H1 (cell line): ENCODE measurements at regions not wholly inside any gene's neighbourhood (a gene's known extent, or its start where the extent isn't known, plus 50 kb on each side); places are given as distances from the start of the nearest gene placed in this dataset.

Experiments used
- CTCF ChIA-PET: fragments of 300-600 bp; sonication (Branson Sonifier 250); formaldehyde crosslinking; loops from one replicate; lab custom pipeline; 2021; ENCODE audit not compliant: partially characterized antibody; lab: Charles Lee
- POLR2A ChIA-PET: fragments of 300-600 bp; sonication (Branson Sonifier 250); formaldehyde crosslinking; loops from one replicate; lab custom pipeline; 2021; ENCODE audit warnings: inconsistent platforms; ENCODE audit not compliant: partially characterized antibody; lab: Charles Lee
- DNase-seq, 2 experiments: peaks; one replicate each; pipeline versions ENCODE4 v3.0.0 to v3.0.0-alpha.2; 2010 to 2022; ENCODE audit warnings: low spot score in 2 of 2, low read depth in 1 of 2, mixed read lengths in 1 of 2
- FAIRE-seq: peaks from 2 replicates; lab custom pipeline; 2011; peaks lifted over from hg19 to GRCh38; lab: Jason Lieb, UNC
- H2AFZ ChIP-seq: 2 replicates; pipeline ENCODE4 v1.8.1; 2012; ENCODE audit warnings: low read length, inconsistent platforms
- H2AK5ac ChIP-seq: 2 replicates; pipeline ENCODE4 v1.6.1; 2013; ENCODE audit warnings: low read depth, low read length
- H2BK120ac ChIP-seq: replicated peaks from 2 replicates; pipeline ENCODE3; 2013; ENCODE audit warnings: low read depth, low read length, inconsistent platforms
- H2BK12ac ChIP-seq: 2 replicates; pipeline ENCODE4 v1.6.1; 2013; ENCODE audit warnings: low read depth, low read length
- H2BK15ac ChIP-seq: 2 replicates; pipeline ENCODE4 v1.6.1; 2013; ENCODE audit warnings: low read length
- H2BK20ac ChIP-seq: 2 replicates; pipeline ENCODE4 v1.6.1; 2013; ENCODE audit warnings: low read length
- H2BK5ac ChIP-seq: 2 replicates; pipeline ENCODE4 v1.6.1; 2013; ENCODE audit warnings: low read depth, low read length
- H3K14ac ChIP-seq: 2 replicates; pipeline ENCODE4 v1.6.1; 2013; ENCODE audit warnings: inconsistent platforms; ENCODE audit not compliant: insufficient read length
- H3K18ac ChIP-seq: 2 replicates; pipeline ENCODE4 v1.6.1; 2013; ENCODE audit warnings: low read length; ENCODE audit errors: extremely low read depth
- H3K23ac ChIP-seq: 2 replicates; pipeline ENCODE4 v1.6.1; 2013; ENCODE audit warnings: inconsistent platforms; ENCODE audit not compliant: insufficient read length
- H3K23me2 ChIP-seq: 2 replicates; pipeline ENCODE4 v1.6.1; 2013; ENCODE audit warnings: low read depth, low read length
- H3K27ac ChIP-seq: 2 replicates; pipeline ENCODE4 v1.6.1; 2011; ENCODE audit warnings: low read depth, low read length, inconsistent platforms
- H3K27me3 ChIP-seq, 4 experiments: replicated peaks in 1 of 4; 1 replicate in 1 of 4; 2 replicates in 3 of 4; pipeline versions ENCODE4 v1.6.1 to v1.8.1; 2011 to 2013; ENCODE audit warnings: low read length in 3 of 4, mild to moderate bottlenecking in 3 of 4, inconsistent platforms in 2 of 4, mixed read lengths in 2 of 4, moderate library complexity in 1 of 4; ENCODE audit not compliant: control insufficient read depth in 3 of 4, insufficient read depth in 3 of 4; ENCODE audit errors: extremely low read depth in 1 of 4
- H3K36me3 ChIP-seq, 4 experiments: 2 replicates each; pipeline versions ENCODE4 v1.6.1 to v1.8.1; 2011 to 2013; ENCODE audit warnings: mild to moderate bottlenecking in 4 of 4, low read length in 3 of 4, moderate library complexity in 2 of 4, control low read depth in 1 of 4, inconsistent platforms in 1 of 4; ENCODE audit not compliant: insufficient read depth in 4 of 4, control insufficient read depth in 2 of 4
- H3K4ac ChIP-seq: replicated peaks from 2 replicates; pipeline ENCODE3; 2013; ENCODE audit warnings: low read length, low read depth, mixed read lengths, inconsistent platforms; ENCODE audit not compliant: insufficient read length
- H3K4me1 ChIP-seq, 4 experiments: replicated peaks in 1 of 4; 1 replicate in 1 of 4; 2 replicates in 3 of 4; pipeline versions ENCODE4 v1.6.1 to v1.8.1; 2011 to 2013; ENCODE audit warnings: low read length in 3 of 4, inconsistent platforms in 2 of 4, mixed read lengths in 1 of 4; ENCODE audit not compliant: insufficient read depth in 4 of 4, control insufficient read depth in 3 of 4
- H3K4me2 ChIP-seq, 2 experiments: 2 replicates each; pipeline versions ENCODE4 v1.6.1 to v1.8.1; 2011 to 2013; ENCODE audit warnings: low read depth in 2 of 2, low read length in 2 of 2, control low read depth in 1 of 2, inconsistent platforms in 1 of 2, mild to moderate bottlenecking in 1 of 2; ENCODE audit not compliant: insufficient read depth in 1 of 2
- H3K4me3 ChIP-seq, 4 experiments: fragments of 200-600, 300-600 bp in 1 of 4; sonication (generic), shearing (Covaris generic), sonication (Bioruptor Twin) in 1 of 4; 2 replicates each; pipeline versions ENCODE4 v1.5.1 to v1.8.1; 2011 to 2016; ENCODE audit warnings: low read length in 4 of 4, low read depth in 3 of 4, control low read depth in 2 of 4, inconsistent platforms in 2 of 4, mild to moderate bottlenecking in 2 of 4, mixed read lengths in 1 of 4, moderate library complexity in 1 of 4; ENCODE audit not compliant: insufficient read depth in 2 of 4; ENCODE audit errors: extremely low read depth in 1 of 4
- H3K56ac ChIP-seq: replicated peaks from 2 replicates; pipeline ENCODE3; 2013; ENCODE audit warnings: low read depth, mild to moderate bottlenecking, mixed read lengths, low read length, inconsistent platforms; ENCODE audit not compliant: insufficient read length
- H3K79me1 ChIP-seq: 2 replicates; pipeline ENCODE4 v1.6.1; 2013; ENCODE audit warnings: low read depth, low read length, control low read depth
- H3K79me2 ChIP-seq, 2 experiments: 2 replicates each; pipeline versions ENCODE4 v1.6.1 to v1.8.1; 2012 to 2013; ENCODE audit warnings: low read length in 2 of 2, mild to moderate bottlenecking in 2 of 2, inconsistent platforms in 1 of 2; ENCODE audit not compliant: insufficient read depth in 2 of 2, control insufficient read depth in 1 of 2
- H3K9ac ChIP-seq, 4 experiments: replicated peaks in 1 of 4; 1 replicate in 1 of 4; 2 replicates in 3 of 4; pipeline versions ENCODE4 v1.6.1 to v1.8.1; 2011 to 2013; ENCODE audit warnings: low read depth in 3 of 4, low read length in 3 of 4, control low read depth in 2 of 4, mild to moderate bottlenecking in 2 of 4, moderate library complexity in 2 of 4, inconsistent platforms in 1 of 4; ENCODE audit errors: extremely low read depth in 1 of 4
- H3K9me3 ChIP-seq, 2 experiments: 2 replicates each; pipeline versions ENCODE4 v1.6.1 to v1.8.1; 2012 to 2013; ENCODE audit warnings: mild to moderate bottlenecking in 2 of 2, moderate library complexity in 2 of 2, control low read depth in 1 of 2, inconsistent platforms in 1 of 2, low read depth in 1 of 2, low read length in 1 of 2, mixed read lengths in 1 of 2; ENCODE audit not compliant: insufficient read depth in 2 of 2
- H4K20me1 ChIP-seq, 2 experiments: replicated peaks in 1 of 2; 2 replicates each; pipeline versions ENCODE3 to v1.8.1; 2011 to 2013; ENCODE audit warnings: inconsistent platforms in 2 of 2, low read length in 2 of 2, mild to moderate bottlenecking in 1 of 2; ENCODE audit not compliant: insufficient read depth in 2 of 2, control insufficient read depth in 1 of 2
- H4K5ac ChIP-seq: 2 replicates; pipeline ENCODE4 v1.6.1; 2013; ENCODE audit warnings: low read length, low read depth, mixed read lengths, inconsistent platforms; ENCODE audit not compliant: insufficient read length
- H4K8ac ChIP-seq: 2 replicates; pipeline ENCODE4 v1.8.0; 2013; ENCODE audit warnings: mild to moderate bottlenecking, moderate library complexity, low read length, inconsistent platforms; ENCODE audit not compliant: insufficient read depth; ENCODE audit errors: extremely low read depth
- H4K91ac ChIP-seq: replicated peaks from 2 replicates; pipeline ENCODE3; 2013; ENCODE audit warnings: low read length, mixed read lengths, inconsistent platforms; ENCODE audit not compliant: insufficient read length
- ASH2L ChIP-seq: fragments of 200-600, 300-600 bp; sonication (generic); IDR thresholded peaks from one replicate; pipeline ENCODE4 v1.7.1; 2017; ENCODE audit warnings: low read length
- BACH1 ChIP-seq: IDR thresholded peaks from 2 replicates; pipeline ENCODE4 v1.6.1; 2012; ENCODE audit warnings: low read length, improper control_type of control experiment
- BRCA1 ChIP-seq: IDR thresholded peaks from 2 replicates; pipeline ENCODE4 v1.6.1; 2012; ENCODE audit warnings: low read depth, low read length, improper control_type of control experiment
- CBX5 ChIP-seq: fragments of 300-800, 300-1000 bp; sonication (generic); IDR thresholded peaks from 2 replicates; pipeline ENCODE4 v1.7.1; 2016; ENCODE audit warnings: antibody characterized with exemption, low read length, low read depth
- CHD1 ChIP-seq: IDR thresholded peaks from 2 replicates; pipeline ENCODE4 v1.6.1; 2012; ENCODE audit warnings: low read depth, low read length, improper control_type of control experiment
- KDM1A ChIP-seq: fragments of 200-600, 300-600 bp; sonication (generic); IDR thresholded peaks from 2 replicates; pipeline ENCODE4 v1.7.1; 2016; ENCODE audit warnings: mild to moderate bottlenecking, low read length, borderline replicate concordance
- KDM4A ChIP-seq: IDR thresholded peaks from one replicate; pipeline ENCODE4 v1.7.1; 2012; ENCODE audit warnings: low read depth, mild to moderate bottlenecking, moderate library complexity, low read length, inconsistent platforms; ENCODE audit not compliant: severe bottlenecking
- POU5F1 ChIP-seq: IDR thresholded peaks from 2 replicates; pipeline ENCODE4 v1.6.1; 2011; ENCODE audit warnings: low read depth, mild to moderate bottlenecking, low read length, moderate library complexity
- RAD21 ChIP-seq, 2 experiments: IDR thresholded peaks in 1 of 2; conservative IDR thresholded peaks in 1 of 2; 2 replicates each; pipeline ENCODE4 v1.6.1; 2011; ENCODE audit warnings: low read depth in 2 of 2, low read length in 2 of 2, improper control_type of control experiment in 1 of 2, inconsistent platforms in 1 of 2, mild to moderate bottlenecking in 1 of 2, moderate library complexity in 1 of 2
- RBBP5 ChIP-seq: IDR thresholded peaks from 2 replicates; pipeline ENCODE4 v1.7.1; 2012; ENCODE audit warnings: low read depth, mild to moderate bottlenecking, inconsistent platforms, low read length, moderate library complexity, borderline replicate concordance
- SP1 ChIP-seq: IDR thresholded peaks from 2 replicates; pipeline ENCODE4 v1.6.1; 2011; ENCODE audit warnings: low read depth, low read length
- TAF1 ChIP-seq: IDR thresholded peaks from 2 replicates; pipeline ENCODE4 v1.6.1; 2011; ENCODE audit warnings: mild to moderate bottlenecking, low read depth, low read length
- YY1 ChIP-seq: IDR thresholded peaks from 2 replicates; pipeline ENCODE4 v1.6.1; 2011; ENCODE audit warnings: low read depth, mild to moderate bottlenecking, low read length
- ZNF274 ChIP-seq: IDR thresholded peaks from 2 replicates; pipeline ENCODE4 v1.7.0; 2012; ENCODE audit warnings: low read length, borderline replicate concordance; ENCODE audit errors: extremely low read depth
- WGBS, 2 experiments: shearing (Covaris generic) in 1 of 2; methylation state at CpG; one replicate each; pipeline versions ENCODE4 v1.1.6 to v1.1.7; 2013 to 2015; ENCODE audit warnings: low lambda C conversion rate in 2 of 2, mixed read lengths in 2 of 2, inconsistent platforms in 1 of 2, low coverage in 1 of 2, missing lambda C conversion rate in 1 of 2; ENCODE audit not compliant: insufficient replicate concordance in 2 of 2, insufficient coverage in 1 of 2, insufficient read length in 1 of 2; ENCODE audit errors: extremely low coverage in 1 of 2, missing lambda C conversion rate in 1 of 2; 5-methylcytosine and 5-hydroxymethylcytosine counted together
- TF ChIP-seq, protein P1 (sequence below): IDR thresholded peaks from 2 replicates; pipeline ENCODE4 v1.6.1; 2011; ENCODE audit warnings: low read depth, mild to moderate bottlenecking, low read length; ENCODE audit not compliant: insufficient read depth

- DNase-seq (no peak), FAIRE-seq (no peak)
- Histone ChIP-seq H3K56ac (no peak overlapping the region), H2BK15ac (no peak overlapping the region), H4K5ac (no peak overlapping the region), H2BK20ac (no peak overlapping the region), H3K4me1 (no peaks in the 10 kb centered on the region), H2AK5ac (no peak overlapping the region), H4K91ac (no peak overlapping the region), H3K23ac (no peak overlapping the region), H3K4me2 (no peak overlapping the region), H2AFZ (no peak overlapping the region), H3K79me1 (no peaks in the 10 kb centered on the region), H3K79me2 (no peaks in the 10 kb centered on the region), H2BK12ac (no peak overlapping the region), H3K9me3 (no peaks in the 10 kb centered on the region), H3K9ac (no peak overlapping the region), H3K36me3 (no peaks in the 10 kb centered on the region), H3K14ac (no peak overlapping the region), H4K8ac (no peak overlapping the region), H3K4me3 (no peak overlapping the region), H3K4ac (no peak overlapping the region), H3K18ac (no peak overlapping the region), H3K27me3 (no peaks in the 10 kb centered on the region), H3K23me2 (no peaks in the 10 kb centered on the region), H2BK5ac (no peak overlapping the region), H3K27ac (no peak overlapping the region), H2BK120ac (no peak overlapping the region), H4K20me1 (no peaks in the 10 kb centered on the region)
- ChIA-PET POLR2A (no interaction called here), CTCF (interaction anchor here (0.6 to 6.5 kb wide), 8 partner anchors 8 to 326 kb away, joined by 3 to 43 read pairs (median 4); no protein-coding TSS in a partner anchor)
- 85% methylated on average over 5 of the region's 5 CpGs; no CpG with 5 or more reads in 1 of the 2 experiments for WGBS, 2 experiments
- TF ChIP-seq KDM4A: no peak
- TF ChIP-seq ZNF274: no peak
- no peak for TF ChIP-seq BRCA1
- no peak for TF ChIP-seq CBX5
- TF ChIP-seq, protein P1, sequence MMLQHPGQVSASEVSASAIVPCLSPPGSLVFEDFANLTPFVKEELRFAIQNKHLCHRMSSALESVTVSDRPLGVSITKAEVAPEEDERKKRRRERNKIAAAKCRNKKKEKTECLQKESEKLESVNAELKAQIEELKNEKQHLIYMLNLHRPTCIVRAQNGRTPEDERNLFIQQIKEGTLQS: no peak
- no peak for TF ChIP-seq TAF1
- TF ChIP-seq CHD1: no peak
- TF ChIP-seq SP1: no peak
- no peak for TF ChIP-seq YY1
- no peak for TF ChIP-seq RAD21 (IDR thresholded peaks at IDR 0.05 in 1 of 2, conservative IDR thresholded peaks at IDR 0.05 in 1 of 2; ENCODE audit: low read depth in 2 of 2, low read length in 2 of 2)
- TF ChIP-seq RBBP5: no peak
- no peak for TF ChIP-seq ASH2L
- no peak for TF ChIP-seq KDM1A
- TF ChIP-seq POU5F1: no peak
- no peak for TF ChIP-seq BACH1
These were observed 68.2 kb upstream of the LSM14A start for GRCh38 chr19:34104096-34104495.
